ENCODE measurements at regions not wholly inside any gene's neighbourhood (a gene's known extent, or its start where the extent isn't known, plus 50 kb on each side); places are given as distances from the start of the nearest gene placed in this dataset.
A peak's percentile ranks its signal among the peaks of the same experiment; 100 is the strongest.

GRCh38 chr1:234845836-234846235 is 235.9 kb upstream of the IRF2BP2 start:
- H3K4me2 ChIP-seq (replicated peaks; ENCODE audit: low read depth, low read length, poor library complexity, severe bottlenecking) = no peak overlapping the region
- H3K4me1 Mint-ChIP-seq = peaks cover 49% of the 10 kb centered on the region
- H3K27ac Mint-ChIP-seq = no peak overlapping the region
- no peak overlapping the region for H3K27ac ChIP-seq (ENCODE audit: low read length in 2 of 2)
- no peak overlapping the region for H3K9ac ChIP-seq (ENCODE audit: low read length)
- ATAC-seq (ENCODE audit: low read depth) = no peak
- H3K4me3 ChIP-seq (ENCODE audit: control extremely low read depth in 1 of 5, extremely low read depth in 1 of 5, insufficient read depth in 1 of 5, low read depth in 2 of 5, low read length in 4 of 5) = no peak overlapping the region
- no peak for DNase-seq
- H3K27me3 ChIP-seq (replicated peaks in 1 of 4; ENCODE audit: control extremely low read depth in 1 of 4, control insufficient read depth in 3 of 4, insufficient read depth in 4 of 4, low read length in 3 of 4) = no peaks in the 10 kb centered on the region
- H3K9me3 ChIP-seq (ENCODE audit: control extremely low read depth in 1 of 3, control insufficient read depth in 2 of 3, insufficient read depth in 1 of 3, low read length in 2 of 3) = no peaks in the 10 kb centered on the region
- no peak overlapping the region for H3K4me3 Mint-ChIP-seq
- H2AFZ ChIP-seq (ENCODE audit: insufficient read depth, low read depth, low read length, poor library complexity, severe bottlenecking) = no peak overlapping the region
- ChIA-PET POLR2A (no interaction called here), CTCF (interaction anchor here (0.8 kb wide), 1 partner anchor 80 kb away, joined by 4 read pairs; no protein-coding TSS in a partner anchor)
- H4K20me1 ChIP-seq (ENCODE audit: control insufficient read depth, insufficient read depth, low read length, poor library complexity, severe bottlenecking) = no peaks in the 10 kb centered on the region
- TF ChIP-seq CTCF (IDR thresholded peaks at IDR 0.05) (no peak), EZH2 (IDR thresholded peaks at IDR 0.05; ENCODE audit: borderline replicate concordance, insufficient read depth, low read depth, low read length, poor library complexity, severe bottlenecking) (no peak)
- H3K36me3 ChIP-seq (replicated peaks in 1 of 2; ENCODE audit: control extremely low read depth in 1 of 2, control insufficient read depth in 1 of 2, extremely low read depth in 1 of 2, insufficient read depth in 2 of 2, low read length in 1 of 2) = no peaks in the 10 kb centered on the region
- H3K4me1 ChIP-seq (ENCODE audit: control insufficient read depth in 2 of 2, insufficient read depth in 2 of 2, low read length in 2 of 2) = peaks cover 31 to 40% of the 10 kb centered on the region in 2 donors
- H3K79me2 ChIP-seq (ENCODE audit: control insufficient read depth, insufficient read depth, low read length) = no peaks in the 10 kb centered on the region
- H3K27me3 Mint-ChIP-seq = no peaks in the 10 kb centered on the region
- intact Hi-C loops (cut with micrococcal nuclease) = loop anchor here (10.0 kb wide), 1 partner anchor 119 kb away; no protein-coding TSS in a partner anchor
- no CpG with 5 or more reads among the region's 2 CpGs for WGBS (ENCODE audit: insufficient coverage)
- no peaks in the 10 kb centered on the region for H3K9me3 Mint-ChIP-seq (ENCODE audit: insufficient read depth)

DNA sequence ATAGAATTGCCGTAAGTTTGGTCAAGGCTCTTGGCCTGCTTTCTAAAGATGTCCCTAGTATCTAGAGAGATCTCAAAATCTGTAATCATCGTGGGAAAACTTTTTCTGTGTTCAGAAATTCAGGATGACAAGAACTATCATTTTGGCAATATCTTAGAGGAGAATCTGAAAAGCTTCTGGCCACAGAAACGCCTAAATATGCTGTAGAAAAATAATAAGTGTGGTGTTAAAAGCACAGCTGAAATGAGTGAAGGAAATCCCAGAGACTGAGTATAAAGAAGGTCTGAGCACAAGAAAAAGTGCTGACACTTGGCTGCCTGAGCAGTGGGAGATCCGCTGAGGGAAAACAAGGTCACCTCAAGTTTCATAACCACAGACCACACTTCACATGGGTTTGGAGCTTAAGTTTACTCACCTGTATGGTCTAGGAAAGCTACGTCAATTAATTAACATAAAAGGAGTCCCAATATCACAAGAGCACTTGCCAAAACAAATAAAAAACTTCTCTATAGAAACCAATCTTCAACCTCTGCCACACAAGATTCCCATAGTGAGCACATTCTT is 235.2 kb upstream of the IRF2BP2 start:
- intact Hi-C loops (cut with micrococcal nuclease) = loop anchor here (10.0 kb wide), 1 partner anchor 120 kb away; no protein-coding TSS in a partner anchor
- Histone ChIP-seq H3K4me1 (ENCODE audit: control insufficient read depth in 2 of 2, insufficient read depth in 2 of 2, low read length in 2 of 2) (peaks cover 31 to 40% of the 10 kb centered on the region in 2 donors), H3K4me3 (ENCODE audit: control extremely low read depth in 1 of 5, extremely low read depth in 1 of 5, insufficient read depth in 1 of 5, low read depth in 2 of 5, low read length in 4 of 5) (no peak overlapping the region)

More for the DNA sequence above, 235.2 kb upstream of the IRF2BP2 start:
- Histone ChIP-seq H3K36me3 (replicated peaks in 1 of 2; ENCODE audit: control extremely low read depth in 1 of 2, control insufficient read depth in 1 of 2, extremely low read depth in 1 of 2, insufficient read depth in 2 of 2, low read length in 1 of 2) (no peaks in the 10 kb centered on the region), H3K27ac (ENCODE audit: low read length in 2 of 2) (no peak overlapping the region), H3K79me2 (ENCODE audit: control insufficient read depth, insufficient read depth, low read length) (no peaks in the 10 kb centered on the region), H2AFZ (ENCODE audit: insufficient read depth, low read depth, low read length, poor library complexity, severe bottlenecking) (no peak overlapping the region), H3K4me2 (replicated peaks; ENCODE audit: low read depth, low read length, poor library complexity, severe bottlenecking) (peak overlapping the region; percentile 41), H3K27me3 (replicated peaks in 1 of 4; ENCODE audit: control extremely low read depth in 1 of 4, control insufficient read depth in 3 of 4, insufficient read depth in 4 of 4, low read length in 3 of 4) (no peaks in the 10 kb centered on the region), H3K9me3 (ENCODE audit: control extremely low read depth in 1 of 3, control insufficient read depth in 2 of 3, insufficient read depth in 1 of 3, low read length in 2 of 3) (no peaks in the 10 kb centered on the region), H4K20me1 (ENCODE audit: control insufficient read depth, insufficient read depth, low read length, poor library complexity, severe bottlenecking) (no peaks in the 10 kb centered on the region), H3K9ac (ENCODE audit: low read length) (no peak overlapping the region)
- H3K4me3 Mint-ChIP-seq = no peak overlapping the region
- DNase-seq (no peak), ATAC-seq (ENCODE audit: low read depth) (no peak)
- 43% methylated on average over 1 of the region's 5 CpGs for whole genome bisulfite sequencing (ENCODE audit: insufficient coverage)
- ChIA-PET POLR2A (interaction anchor here (0.7 kb wide), 2 partner anchors 244 to 312 kb away, joined by 9 to 10 read pairs; no protein-coding TSS in a partner anchor), CTCF (interaction anchor here (0.8 kb wide), 1 partner anchor 81 kb away, joined by 4 read pairs; no protein-coding TSS in a partner anchor)
- no peaks in the 10 kb centered on the region for H3K9me3 Mint-ChIP-seq (ENCODE audit: insufficient read depth)
- peaks cover 47% of the 10 kb centered on the region for H3K4me1 Mint-ChIP-seq
- TF ChIP-seq CTCF (IDR thresholded peaks at IDR 0.05) = no peak
- TF ChIP-seq EZH2 (IDR thresholded peaks at IDR 0.05; ENCODE audit: borderline replicate concordance, insufficient read depth, low read depth, low read length, poor library complexity, severe bottlenecking) = no peak
- H3K27me3 Mint-ChIP-seq = no peaks in the 10 kb centered on the region
- no peak overlapping the region for H3K27ac Mint-ChIP-seq
